ENCODE measurements at regions not wholly inside any gene's neighbourhood (a gene's known extent, or its start where the extent isn't known, plus 50 kb on each side); places are given as distances from the start of the nearest gene placed in this dataset.
A peak's percentile ranks its signal among the peaks of the same experiment; 100 is the strongest.

DNA sequence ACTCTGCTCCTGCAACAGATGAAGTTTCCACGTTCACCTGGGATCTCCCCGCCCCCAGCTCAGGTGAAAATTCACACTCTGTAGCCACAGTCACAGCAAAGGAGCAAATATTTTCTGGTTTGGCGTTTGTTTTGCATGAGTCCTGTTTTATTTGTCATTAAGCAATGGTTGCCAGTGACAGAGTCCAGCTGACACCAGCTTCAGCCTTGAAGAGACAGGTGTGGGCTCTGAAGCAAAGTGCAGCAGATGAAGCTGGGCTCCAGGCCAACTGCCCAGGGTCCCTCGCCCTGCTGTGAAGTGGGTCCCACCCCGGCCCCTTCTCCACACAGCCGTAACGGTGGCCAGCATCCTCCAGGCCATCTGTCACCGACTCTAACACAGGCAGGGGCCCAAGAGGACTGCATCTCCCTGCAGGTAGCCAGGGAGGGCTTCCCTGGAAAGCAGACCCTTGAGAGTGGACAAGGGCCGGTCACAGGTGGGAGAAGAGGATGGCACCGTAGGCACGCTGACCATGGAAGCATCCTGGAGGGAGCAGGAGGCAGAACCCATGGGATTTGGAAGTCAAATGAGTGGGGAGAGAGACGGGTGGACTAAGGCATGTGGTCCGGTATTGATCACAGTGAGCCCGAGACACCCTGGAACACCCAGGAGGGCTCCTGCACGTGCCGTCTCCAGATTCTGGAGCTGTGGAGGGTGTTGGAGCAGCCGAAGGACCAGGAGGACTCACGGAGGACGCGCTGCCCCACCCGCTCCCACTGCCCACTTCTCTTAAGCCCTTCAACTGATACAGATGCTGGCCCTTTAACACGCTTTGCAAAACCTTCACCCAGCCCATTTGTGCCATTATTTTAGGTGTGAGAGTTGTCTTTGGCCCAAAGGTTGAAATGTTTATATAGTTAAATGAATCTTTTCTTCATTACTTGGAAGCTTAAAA, 294.5 kb downstream of the BRD1 start:
- no peak for DNase-seq (ENCODE audit: low read depth)

DNA sequence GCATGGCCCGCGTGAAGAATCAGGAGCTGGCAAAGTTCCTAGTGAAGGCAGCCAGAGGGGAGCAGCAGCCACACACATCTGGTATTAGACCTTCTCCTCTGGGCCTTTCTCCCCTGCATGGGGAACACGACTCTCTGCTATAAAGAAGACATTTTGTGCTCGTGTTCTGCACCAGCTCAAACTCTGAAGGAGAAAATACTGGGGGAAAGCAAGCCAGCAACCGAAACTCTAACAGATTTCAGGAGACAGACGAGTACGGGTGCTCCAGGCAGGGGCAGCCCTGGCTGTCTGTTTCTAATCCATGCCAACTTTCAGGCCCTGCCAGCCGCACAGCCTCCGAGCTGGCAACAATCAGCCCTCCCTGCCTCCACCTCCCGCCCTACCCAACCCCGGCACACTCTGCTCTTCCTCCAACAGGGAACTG, 296.3 kb downstream of the BRD1 start:
- no peak for DNase-seq (ENCODE audit: low read depth)

DNA sequence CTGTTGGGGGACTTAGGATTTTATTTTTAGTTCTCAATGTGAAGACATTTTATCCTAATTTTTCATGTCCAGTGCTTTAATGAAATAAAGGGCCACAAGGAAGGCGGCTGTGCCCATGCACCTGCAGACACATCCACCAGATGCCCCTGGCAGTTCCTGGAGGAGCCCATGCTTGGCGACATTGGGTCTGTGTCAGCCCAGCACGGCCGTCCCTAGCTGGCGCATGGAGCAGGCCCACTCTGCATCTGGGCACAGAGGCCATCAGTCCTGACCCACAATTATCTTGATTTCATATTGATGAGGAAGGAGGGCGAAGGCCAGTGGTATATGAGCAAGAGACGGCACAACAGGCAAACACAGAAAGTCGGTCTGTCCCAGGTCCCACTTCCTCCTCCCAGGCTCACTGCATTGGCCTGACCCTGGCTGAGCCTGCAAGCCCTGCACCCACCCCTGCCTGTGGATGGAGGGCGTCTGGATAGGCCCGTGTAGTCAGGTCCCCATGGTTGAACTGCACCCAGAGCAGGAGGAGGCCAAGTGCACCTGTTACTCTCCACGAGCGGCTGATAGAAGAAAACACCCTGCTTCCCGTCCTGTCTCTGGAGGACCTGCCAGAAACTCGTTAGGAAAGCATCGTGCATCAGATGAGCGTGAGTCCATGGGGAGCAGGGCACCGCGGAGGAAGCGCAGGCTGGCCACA, 296.9 kb downstream of the BRD1 start:
- DNase-seq (ENCODE audit: low read depth), result no peak

DNA sequence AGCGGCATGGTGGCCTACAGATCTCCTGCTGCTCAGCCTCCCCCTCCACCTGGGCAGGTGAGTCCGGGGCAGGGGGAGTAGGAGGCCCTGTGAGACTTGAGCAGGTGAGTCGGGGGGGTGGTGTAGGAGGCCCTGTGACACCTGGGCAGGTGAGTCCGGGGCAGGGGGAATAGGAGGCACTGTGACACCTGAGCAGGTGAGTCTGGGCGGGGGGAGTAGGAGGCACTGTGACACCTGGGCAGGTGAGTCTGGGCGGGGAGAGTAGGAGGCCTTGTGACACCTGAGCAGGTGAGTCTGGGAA, 299.3 kb downstream of the BRD1 start:
- no peak for DNase-seq (ENCODE audit: low read depth)

DNA sequence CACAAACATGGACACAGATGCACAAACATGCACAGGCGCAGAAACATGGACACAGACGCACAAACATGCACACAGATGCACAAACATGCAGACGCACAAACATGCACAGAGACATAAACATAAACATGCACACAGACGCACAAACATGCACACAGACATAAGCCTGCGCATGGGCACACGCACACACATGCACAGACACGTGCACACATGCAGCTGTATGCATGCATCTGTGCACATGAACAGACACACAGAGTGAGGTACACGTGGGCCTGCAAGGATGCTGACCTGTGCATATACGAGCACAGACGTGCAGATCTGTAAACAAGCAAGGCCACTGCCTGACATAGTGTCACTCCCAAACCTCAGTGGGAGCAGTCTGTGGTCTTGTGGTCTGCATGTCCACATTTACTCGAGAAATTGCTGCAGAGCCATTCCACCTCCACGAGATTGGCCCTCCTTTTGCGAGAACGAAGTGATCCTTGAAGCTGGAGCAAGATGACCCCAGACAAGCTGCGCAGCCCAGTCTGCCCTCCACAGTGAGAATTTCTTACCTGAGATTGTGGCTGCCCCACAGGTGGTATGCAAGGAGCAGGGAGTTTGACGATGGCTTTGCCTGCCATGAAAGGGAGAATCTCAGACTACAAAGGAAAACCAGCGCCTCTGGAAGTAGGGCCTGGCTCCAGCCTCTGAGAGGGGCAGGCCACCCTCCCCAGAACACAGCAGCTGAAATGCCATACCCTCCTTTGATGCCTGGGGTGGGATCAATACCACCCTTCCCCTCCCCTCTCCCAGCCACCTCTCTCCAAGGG, 299.9 kb downstream of the BRD1 start:
- no peak for DNase-seq (ENCODE audit: low read depth)

DNA sequence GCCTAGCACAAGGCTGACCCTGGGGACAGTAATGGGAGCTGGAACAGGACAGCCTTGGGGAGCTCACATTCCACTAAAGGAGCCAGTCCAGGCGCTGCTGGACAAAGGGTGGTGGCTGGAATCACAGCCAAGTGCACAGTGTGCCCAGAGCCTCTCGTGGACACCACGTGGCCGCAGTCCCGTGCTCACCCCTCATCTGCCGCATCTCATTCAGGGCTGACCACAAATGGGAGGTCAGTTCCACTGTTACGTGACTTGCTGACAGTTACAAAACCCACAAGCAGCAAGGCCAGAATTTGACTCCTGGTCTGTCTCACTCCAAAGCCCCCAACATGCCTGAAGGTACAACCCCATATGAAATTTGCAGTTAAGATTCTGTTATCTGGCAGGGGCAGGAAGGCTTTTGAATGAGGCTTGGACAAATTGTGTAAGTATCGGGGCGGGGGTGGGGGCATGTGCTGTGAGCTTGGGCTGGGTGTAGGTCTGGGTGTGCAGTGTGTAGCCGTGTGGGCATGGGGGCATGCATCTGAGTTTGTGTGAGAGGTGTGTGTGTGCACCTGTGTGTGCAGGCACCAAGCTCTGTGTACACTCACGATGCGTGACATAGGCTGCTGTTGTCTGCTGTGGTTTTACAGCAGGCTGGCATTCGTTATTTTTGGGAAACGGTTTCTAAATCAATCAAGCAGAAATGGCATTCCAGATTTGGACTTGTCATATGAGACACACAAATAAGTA, 301.7 kb downstream of the BRD1 start:
- no peak for DNase-seq (ENCODE audit: low read depth)

DNA sequence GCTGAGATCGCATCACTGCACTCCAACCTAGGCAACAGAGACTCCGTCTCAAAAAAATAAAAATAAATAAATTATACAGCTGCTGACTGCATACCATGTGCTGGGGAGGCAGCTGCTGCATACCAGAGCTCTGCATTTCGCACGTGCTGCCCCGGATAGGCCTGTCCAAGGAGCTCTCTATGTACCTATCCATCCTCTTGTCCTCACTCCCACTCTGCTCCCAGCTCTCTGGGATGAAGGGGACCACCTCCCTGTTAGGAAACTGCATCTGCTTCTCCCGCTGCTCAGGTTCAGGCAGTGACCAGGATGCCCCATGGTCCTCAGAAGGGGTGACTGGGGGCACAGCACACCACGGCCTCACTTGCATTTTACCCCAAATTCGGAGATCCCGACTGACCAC, 302.3 kb downstream of the BRD1 start:
- DNase-seq (ENCODE audit: low read depth), result no peak

DNA sequence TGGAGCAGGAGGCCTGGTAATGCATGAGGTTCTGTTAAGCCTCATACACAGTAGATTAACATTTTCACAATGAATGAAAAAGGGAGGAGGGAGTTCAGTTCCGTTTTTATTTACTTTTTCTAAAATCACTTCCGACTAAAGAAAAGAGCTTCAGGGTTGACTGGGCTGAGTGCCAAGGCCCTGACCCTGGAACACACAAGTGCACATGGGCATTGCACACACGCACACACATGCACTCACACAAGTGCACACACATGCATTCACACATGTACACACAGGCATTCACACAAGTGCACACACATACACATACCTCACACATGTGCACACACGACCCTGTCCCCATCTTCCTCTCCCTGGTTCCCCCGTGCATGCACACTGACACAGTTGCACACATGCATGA, 303.3 kb downstream of the BRD1 start:
- no peak for DNase-seq (ENCODE audit: low read depth)

DNA sequence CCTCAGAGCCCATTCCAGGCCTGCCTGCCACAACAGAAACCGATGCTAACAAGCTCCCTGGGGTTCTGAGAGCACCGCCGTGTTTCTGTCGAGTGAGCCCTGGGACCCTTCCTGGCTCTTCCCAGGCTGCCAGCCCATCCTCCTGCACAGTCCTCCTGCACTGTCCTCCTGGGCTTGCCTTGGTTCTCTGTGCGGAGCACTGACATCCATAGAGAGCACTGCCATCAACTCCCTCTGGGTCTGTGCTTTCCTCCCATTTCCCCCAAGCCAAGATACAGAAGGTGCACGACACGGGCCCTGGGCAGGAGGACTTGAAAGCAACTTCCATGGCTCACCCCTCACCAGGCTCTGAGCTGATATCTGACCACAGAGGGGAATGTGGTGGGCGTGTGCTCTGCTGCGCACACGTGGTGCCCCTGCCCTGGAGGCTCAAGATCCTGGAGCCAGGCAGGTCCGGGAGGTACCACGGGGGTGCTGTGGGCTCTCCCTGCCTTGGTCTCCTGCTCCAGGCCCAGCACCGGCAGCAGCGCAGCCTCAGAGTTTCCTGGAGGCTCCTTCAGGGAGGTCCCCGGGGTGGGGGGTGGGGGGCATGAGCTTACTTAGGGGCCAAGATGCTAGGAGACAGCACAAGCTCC, 304.2 kb downstream of the BRD1 start:
- DNase-seq (ENCODE audit: low read depth), result no peak

DNA sequence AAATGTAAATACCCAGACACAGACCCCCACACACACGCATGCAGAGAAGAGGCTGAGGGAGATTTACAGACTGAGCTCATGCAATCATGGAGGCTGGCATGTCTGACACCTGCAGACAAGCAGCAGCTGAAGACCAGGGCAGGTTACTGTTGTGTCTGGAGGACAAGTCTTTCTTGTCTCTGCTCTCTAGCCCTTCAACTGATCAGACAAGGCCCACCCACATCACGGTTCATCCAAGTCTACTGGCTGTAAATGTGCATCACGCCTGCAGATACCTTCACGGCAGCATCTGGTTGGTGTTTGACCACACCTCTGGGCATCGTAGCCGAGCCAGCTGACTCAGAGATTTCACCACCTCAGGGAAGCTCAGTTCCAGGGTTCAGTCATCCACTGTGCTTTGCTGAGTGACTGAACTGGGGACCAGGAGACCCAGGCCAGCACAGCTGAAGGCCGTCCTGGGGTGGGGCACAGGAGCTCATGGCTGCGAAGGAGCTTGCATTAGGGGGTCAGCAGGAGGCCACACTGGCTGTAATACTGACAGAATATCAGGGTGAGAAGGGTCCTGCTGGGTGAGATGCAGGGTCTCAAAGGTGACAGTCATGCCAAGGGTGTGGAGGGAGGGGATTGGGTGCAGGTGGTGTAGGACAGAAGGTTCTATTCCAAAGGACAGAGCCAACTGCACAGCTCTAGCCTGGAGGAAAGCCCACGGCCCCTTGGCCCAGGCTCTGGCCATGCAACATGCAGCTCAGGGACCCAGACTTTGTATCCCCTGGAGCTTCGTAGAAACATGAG, 304.9 kb downstream of the BRD1 start:
- DNase-seq (ENCODE audit: low read depth), result no peak

DNA sequence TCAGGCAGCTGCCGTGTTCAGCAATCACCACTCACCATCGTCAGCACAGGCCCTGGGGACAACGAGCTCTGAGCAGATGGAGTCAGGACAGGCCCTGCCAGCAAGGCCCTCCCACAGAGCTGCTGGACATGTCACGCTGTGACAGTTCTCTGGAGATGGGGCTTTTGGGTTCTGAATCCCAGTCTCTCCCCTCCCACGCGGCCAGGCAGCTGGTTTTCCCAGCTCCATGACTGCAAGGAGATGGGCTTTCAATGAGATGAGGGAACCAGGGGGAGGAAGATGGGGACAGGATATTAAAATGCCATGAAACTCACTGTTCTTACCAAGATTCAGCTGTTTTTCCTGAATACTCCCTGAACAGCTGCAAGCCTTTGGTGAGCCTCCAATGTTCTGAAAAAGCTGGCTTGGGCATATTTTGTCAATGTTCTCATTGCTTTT, 305.9 kb downstream of the BRD1 start:
- no peak for DNase-seq (ENCODE audit: low read depth)

DNA sequence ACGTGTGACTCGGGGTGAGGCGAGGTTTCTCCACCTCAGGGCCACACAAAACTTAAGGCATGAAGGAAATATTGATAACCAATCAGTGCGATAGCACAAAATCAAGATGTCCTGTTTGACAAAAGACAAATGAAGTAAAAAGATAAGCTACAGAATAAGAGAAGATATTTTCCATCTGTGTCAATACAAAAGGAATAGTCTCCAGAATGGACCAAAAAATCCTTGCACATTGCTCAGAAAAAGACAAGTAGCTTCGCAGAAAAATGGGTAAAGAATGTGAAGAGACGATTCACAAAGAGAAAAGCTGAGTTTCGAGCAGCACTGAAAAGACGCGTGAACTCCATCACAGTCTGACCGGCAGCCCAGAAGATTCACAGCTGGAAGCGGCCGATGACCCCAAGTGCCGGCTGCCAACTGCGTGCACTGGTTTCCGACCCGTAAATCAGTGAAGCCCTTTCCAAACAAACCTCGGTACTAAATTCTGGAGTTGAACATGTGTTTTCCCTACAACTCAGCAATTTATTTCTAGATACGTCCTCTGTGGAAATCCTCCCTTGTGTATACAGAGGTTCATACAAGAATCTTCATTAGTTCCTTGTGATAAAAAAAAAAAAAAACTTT, 308.4 kb downstream of the BRD1 start:
- no peak for DNase-seq (ENCODE audit: low read depth)

DNA sequence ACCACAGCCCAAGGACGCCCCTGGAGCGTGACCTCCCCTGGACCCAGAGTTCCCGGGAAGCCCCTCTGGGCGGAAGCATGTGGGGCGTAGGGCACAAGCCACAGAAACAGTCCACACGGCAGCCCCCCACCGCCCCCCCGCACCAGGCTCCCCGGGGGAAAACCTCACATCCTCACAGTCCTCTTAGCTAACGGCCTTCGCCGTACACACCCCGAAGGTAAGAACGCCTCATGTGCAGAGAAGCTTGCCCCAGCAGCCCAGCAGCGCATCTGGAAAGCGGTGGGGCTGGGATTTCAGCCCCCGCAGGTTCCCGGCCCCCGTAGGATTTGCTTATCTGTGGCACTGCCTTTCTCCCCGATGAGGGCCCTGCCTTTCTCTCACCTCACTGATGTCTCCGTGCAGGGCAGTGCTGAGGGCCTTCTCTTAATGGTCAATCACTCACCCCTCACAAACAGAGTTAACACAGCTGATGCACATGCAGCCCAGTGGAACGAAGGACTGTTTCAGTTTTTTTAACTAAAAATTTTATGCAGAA, 309.2 kb downstream of the BRD1 start:
- no peak for DNase-seq (ENCODE audit: low read depth)

DNA sequence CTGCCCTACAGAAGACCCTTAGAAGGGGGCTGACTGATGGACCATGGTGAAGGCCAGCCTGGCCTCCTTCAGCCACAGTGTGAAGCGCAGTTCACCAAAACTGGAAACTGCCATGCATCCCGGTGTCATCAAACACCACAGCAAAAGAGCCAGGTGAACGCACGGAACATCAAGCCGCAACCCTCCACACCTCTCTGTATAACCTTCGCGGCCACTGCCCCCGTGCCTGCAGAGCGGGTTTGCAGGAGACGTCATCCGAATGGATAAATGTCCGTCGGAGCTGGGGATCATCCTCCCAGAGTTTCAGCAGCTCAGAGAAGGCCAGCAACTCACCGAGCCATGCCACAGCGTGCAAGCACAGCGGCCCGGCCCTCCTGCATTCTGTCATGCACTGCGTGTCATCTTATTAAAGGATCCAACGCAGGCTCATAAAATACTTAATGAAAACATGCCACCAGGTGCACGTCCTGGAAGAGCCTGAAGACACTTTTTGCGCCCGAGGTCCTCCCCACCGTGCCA, 309.9 kb downstream of the BRD1 start:
- no peak for DNase-seq (ENCODE audit: low read depth)

DNA sequence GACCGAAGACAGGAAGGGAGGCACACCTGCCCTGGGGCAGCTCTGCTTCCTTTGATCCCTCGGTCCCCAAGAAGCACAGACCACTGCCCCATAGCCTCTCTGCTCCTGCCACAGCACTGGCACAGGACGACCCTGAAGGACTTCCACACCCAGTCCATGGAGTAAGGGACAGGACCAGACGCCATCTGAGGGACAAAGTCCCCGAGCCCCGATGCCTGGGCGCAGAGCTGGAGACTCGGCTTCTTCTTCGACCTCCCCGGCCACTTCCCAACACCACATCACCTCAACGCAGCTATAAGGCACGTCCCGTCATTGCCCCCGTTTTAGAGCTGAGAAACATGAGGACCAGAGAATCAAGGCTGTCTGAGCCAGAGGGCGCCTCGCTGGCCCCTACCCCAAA, 310.5 kb downstream of the BRD1 start:
- DNase-seq (ENCODE audit: low read depth), result no peak

DNA sequence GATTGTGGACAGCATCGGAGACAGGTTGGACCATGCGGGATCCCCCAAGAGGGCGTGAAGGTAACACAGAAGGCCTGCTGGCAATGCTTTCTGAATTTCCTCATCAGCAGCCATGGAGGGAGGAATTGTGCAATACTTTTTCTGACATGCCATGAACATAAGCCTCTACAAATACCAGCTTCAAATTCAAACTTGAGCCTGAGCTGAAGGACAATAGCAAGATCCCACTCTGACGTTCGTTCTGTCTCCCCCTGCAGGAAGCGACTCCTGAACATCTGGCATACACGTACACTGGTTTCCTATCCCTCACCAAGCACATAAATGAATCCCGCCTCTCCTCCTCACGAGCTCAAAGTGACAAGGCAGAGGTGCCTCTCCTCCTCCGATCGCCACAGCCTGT, 312.2 kb downstream of the BRD1 start:
- peak; percentile 29 for DNase-seq (ENCODE audit: low read depth)

DNA sequence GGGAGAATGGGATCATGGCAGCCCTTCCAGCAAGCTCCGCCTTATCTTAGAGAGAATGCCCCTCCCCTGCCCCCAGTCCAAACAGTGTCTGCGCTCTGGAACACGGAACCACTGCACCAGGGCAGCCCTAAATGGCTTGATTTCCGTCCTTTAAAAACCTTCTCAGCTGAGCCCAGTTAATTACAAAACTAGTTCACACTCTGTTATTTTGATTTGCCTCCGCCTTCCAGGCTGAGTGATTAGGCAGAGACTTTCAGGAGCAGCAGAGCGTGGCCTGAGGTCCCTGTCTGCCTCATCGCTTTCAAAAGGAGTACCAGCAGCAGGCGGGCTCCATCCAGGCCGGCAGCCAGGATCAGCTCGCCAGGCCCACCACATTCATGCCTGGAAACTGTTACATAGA, 313.0 kb downstream of the BRD1 start:
- no peak for DNase-seq (ENCODE audit: low read depth)

DNA sequence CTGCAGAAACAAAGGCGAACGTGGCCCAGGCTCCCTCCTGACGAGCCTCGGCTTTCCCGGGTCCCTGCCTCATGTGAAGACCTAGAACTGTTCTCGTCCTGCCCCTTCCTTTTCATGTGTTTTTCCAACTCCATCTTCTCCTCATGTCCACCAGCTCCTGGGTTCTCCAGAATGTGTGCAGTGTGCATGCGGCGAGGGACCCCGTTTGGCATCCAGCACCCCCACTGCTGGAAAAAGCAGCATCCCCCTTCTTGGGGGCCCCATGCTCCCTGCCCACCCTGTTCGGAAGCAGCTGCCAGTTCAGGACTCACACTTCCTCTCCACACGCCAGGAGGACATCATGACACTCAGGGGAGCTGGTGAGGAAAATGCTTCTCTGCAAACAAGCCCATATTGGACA, 313.5 kb downstream of the BRD1 start:
- DNase-seq (ENCODE audit: low read depth), result no peak

DNA sequence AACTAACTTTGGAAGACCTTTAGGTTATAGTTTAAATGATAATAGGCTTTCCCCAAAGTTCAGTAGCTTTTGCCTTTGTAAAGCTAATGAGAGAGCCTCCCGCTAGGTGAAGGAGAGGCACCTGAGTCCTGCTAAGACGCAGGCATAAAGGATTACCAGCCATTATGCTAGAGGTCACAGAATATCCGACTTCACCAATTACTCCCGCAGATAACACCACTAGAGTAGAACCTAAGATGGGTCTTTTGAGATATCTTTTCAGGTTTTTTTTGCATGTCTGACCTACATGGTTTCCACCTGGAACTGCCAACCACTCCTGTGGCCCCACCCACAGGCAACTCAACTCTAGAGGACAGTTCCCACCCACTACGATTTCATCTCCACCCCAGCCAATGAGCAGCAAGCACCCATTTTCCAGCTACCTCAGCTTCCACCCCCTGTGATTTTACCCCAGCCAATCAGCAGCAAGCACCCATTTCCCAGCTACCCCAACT, 314.3 kb downstream of the BRD1 start:
- DNase-seq (ENCODE audit: low read depth), result no peak
